A172 (cell line): ENCODE measurements at regions not wholly inside any gene's neighbourhood (a gene's known extent, or its start where the extent isn't known, plus 50 kb on each side); places are given as distances from the start of the nearest gene placed in this dataset.
"Not testable (repeated sequence)": the region's sequence is repeated elsewhere in the genome, so short reads cannot be mapped to it uniquely, and the experiment has no call there.

ENCODE experiments used
- DNase-seq: peaks from one replicate; pipeline ENCODE4 v3.0.0-alpha.2; 2015; ENCODE audit warnings: low spot score

DNA sequence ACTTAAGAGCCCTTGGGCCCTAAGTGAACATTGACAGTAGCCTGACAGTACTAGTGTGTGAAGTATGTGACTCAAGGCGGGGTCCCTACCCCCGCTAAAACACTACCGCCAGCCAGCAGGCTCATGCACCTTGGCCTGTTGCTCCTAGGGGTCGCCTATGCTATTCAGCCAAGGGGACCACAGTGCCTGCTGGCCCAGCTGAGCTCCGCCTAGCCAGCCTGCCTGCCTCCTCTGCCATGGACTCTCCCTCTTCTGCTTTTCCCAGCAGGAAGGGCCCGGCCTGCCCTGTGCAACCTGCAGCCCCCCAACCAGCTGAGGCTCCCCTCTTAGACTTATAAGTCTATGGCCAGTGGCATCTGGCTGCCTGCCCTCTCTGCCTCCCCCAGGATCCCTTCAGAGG is 193.1 kb downstream of the MSX2 start:
- not testable (repeated sequence) for DNase-seq

DNA sequence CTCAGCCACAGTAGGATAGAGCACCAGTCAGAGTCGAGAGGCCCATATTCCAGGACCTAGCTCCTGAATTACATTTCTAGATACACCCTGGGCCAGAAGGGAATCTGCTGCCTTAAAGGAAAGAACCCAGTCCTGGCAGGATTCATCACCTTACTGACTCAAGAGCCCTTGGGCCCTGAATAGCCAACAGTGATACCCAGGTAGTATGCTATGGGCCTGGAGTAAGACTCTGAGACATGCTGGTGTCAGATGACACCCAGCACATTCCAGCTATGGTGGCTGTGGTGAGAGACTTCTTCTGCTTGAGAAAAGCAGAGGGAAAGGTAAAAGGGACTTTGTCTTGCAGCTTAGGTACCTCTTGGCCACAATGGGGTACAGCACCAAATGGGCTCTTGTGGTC is 192.5 kb downstream of the MSX2 start:
- not testable (repeated sequence) for DNase-seq

DNA sequence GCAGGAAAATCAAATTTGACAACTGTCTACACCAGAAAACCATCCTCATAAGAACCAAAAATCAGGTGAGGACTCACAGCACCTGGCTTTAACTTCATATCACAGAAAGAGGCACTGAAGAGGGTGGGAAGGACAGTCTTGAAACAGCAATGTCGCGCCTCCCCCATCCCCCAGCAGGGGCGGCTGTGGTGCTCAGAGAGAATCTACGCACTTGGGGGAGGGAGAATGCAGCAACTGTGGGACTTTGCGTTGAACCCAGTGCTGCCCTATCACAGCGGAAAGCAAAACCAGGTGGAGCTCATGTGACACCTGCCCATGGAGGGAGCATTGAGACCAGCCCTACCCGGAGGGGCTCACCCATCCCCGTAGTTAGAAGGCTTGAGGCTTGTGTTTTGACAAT is 191.8 kb downstream of the MSX2 start:
- DNase-seq, result no peak

DNA sequence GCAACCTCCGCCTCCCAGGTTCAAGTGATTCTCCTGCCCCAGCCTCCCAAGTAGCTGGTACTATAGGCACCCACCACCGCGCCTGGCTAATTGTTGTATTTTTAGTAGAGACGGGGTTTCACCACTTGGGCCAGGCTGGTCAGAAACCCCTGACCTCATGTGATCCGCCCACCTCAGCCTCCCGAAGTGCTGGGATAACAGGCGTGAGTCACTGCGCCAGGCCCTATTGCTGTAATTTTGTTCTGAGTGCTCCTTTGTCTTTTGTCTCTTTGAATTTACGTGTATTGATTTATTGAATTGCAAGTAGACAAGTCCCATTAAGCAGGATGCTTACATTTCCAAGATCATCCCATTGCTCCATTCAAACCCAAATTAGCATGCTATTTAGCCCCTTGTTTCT is 186.7 kb downstream of the MSX2 start:
- DNase-seq, result no peak

DNA sequence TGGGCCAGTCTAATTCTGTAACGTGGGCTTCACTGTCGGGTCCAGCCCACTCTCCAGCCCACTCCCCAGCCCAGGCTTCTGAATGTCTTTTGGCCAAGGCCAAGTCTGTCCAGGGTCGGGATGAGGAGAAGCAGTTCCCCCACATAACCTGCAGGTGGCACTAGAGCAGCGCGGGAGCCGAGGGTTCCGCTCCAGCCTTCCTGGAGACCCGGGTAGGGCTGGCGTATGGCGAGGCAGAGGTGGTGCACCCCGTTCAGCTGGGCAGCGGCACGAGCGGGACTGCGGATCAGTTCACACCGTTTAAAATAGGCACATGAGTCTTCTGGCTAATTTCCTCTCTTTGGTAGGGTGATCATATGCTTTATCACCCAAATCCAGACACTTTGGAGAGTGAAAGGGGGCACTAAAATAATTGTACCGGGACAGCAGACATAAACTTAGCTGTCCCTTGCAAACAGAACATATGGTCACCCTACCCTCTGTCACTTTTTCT is 185.9 kb downstream of the MSX2 start:
- peak; percentile 76 for DNase-seq

DNA sequence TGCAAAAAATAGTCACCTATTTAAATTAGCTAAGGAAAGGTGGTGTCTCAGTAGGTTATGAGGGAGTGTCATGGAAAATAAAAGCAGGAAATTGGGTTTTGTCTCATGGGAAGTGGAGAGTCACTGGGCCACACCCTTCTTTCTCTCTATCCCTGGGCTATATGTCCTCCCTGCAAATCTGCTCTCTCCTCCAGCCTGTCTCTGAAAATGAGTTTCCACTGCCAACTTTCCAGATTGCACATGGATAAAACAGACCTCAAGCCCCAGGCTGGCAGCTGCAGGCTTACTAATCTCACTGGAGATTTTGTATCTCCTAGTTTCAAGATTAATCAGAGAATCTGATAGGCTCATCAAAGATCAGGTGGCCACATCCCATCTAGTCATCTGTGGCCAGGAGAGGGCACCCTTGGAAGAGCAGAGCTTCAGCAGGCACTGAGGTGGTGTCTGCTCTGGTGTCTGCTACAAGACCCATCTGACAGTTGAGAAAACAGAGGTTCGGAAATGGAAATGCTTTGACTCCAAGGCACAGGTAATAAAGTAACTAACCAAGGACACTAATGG is 178.9 kb downstream of the MSX2 start:
- DNase-seq, result no peak

DNA sequence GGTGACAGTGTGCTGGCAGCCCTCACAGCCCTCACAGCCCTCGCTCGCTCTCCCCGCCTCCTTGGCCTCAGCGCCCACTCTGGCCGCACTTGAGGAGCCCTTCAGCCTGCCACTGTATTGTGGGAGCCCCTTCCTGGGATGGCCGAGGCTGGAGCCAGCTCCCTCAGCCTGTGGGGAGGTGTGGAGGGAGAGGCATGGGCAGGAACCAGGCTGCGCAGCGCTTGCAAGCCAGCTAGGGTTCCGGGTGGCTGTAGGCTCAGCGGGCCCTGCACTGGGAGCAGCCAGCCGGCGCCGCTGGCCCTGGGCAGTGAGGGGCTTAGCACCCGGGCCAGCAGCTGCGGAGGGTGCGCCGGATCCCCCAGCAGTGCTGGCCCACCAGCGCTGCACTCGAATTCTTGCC is 177.0 kb downstream of the MSX2 start:
- DNase-seq, result no peak

DNA sequence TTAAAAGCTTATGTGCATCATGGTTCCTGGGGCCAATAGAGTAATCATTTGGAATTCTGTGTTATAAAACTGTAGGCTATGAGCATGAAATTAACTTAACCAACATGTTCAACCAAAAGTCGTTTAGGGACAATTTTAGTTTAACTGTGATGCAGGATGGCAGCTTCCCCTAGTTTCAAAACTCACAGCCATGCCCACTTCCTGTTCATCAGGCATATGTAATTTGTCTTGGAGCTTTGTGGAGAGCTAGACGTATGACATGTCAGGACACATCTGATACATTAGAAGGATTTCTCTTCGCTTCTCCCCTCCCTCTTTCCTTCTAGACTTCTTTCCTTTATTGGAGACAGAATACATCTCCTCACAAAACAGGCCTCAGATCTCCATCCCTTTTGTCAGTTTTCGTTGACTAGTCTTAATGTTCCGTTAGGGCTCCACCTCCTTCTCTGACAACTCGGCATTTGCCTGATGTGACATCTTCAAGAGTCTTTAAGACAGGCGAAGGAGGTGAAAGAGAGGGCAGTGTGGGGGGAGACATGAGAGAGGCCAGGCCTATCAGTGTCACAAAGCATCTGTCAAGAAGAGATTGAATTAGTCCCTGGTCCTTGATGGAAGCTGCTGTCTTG is 176.0 kb downstream of the MSX2 start:
- DNase-seq, result no peak

DNA sequence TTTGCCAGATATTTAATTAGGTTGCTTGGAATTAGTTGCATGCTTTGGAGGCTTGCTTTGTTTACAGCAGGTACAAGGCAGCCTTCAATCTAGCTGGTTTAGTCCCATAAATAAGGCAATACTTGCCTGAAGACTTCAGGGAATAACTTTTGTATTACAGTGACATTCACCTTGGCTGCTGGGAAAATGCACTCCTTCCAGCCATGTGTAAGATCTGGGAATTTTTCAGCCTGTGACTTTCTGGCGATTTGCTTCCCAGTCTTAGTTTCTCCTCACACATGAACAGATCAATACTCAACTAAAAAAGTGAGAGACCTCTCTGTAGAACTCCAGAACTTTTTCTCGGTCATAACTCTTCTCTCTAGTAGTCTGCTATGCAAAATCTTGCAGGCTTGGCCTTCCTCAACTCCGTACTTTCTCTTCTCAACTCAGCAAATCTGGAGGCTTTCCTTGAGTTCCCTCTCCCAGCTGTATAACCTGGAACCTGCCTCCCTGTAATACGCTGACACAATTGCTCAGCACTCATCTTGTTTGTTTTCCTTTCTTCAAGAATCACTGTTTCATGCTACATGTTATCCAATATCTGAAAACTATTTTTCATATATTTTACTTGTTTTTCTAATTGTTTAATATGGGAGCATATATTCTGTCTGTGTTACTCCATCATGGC is 173.0 kb downstream of the MSX2 start:
- DNase-seq, result no peak

DNA sequence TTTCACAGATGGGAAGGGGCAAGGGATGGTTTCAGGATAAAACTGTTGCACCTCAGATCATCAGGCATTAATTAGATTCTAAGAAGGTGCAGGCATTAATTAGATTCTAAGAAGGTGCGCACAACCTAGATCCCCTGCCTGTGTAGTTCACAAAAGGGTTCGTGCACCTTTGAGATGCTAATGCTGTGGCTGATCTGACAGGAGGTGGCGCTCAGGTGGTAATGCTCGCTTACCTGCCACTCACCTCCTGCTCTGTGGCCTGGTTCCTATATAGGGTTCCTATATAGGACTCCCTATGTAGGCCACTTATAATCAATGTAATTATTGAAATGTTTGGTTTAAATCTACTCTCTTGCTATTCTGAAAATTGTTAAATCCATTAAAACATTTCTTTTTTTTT is 171.0 kb downstream of the MSX2 start:
- no peak for DNase-seq

DNA sequence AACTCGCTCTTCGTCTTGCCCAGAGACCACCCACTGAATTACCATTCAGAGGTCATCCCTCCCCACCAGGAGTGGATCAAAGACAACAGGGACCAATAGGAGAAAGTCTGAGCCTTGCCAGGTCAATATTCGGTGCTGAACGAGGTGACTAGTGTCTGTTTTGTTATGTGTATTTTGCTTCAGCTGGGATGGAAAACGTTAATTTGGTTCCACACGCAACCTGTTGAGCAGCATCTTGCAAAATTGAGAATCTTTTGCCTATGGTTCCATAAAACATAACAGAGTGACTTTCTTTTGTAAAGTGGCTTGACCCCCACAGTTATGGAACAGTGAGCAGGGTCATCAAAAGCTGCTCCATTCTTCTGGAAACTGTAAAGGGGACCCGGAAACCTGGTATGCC is 168.4 kb downstream of the MSX2 start:
- DNase-seq, result no peak

DNA sequence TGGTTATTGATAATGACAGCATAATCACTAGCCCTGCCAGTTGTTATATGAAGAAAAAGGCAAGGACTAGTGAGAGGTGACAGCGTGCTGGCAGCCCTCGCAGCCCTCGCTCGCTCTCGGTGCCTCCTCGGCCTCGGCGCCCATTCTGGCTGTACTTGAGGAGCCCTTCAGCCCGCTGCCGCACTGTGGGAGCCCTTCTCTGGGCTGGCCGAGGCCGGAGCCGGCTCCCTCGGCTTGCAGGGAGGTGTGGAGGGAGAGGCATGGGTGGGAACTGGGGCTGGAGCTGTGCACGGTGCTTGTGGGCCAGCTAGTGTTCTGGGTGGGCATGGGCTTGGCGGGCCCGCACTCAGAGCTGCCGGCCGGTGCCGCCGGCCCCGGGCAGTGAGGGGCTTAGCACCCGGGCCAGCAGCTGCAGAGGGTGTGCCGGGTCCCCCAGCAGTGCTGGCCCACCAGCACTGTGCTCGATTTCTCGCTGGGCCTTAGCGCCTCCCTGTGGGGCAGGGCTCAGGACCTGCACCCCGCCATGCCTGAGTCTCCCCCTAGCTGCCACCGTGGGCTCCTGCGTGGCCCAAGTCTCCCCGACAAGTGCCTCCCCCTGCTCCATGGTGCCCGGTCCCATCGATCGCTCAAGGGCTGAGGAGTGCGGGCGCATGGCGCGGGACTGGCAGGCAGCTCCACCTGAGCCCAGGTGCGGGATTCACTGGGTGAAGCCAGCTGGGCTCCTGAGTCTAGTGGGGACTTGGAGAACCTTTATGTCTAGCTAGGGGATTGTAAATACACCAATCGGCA is 156.2 kb downstream of the MSX2 start:
- DNase-seq, result not testable (repeated sequence)

DNA sequence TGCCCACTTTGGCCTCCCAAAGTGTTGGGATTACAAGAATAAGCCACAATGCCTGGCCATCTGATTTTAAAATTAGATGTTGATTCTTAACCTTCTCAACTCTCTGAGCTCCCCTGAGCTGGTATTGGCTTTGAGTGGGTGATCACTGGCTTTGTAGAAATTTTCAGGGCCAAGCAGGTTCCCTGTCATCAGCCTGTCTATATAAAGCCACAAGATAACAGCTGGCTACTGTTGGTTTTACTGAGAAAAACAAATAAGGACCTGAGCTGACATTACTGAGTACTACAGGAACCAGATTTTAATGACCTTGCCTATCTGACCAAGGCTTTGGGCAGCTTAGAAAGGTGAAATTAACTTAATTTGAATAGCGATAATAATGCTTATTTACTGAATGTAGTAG is 153.6 kb downstream of the MSX2 start:
- DNase-seq, result no peak

DNA sequence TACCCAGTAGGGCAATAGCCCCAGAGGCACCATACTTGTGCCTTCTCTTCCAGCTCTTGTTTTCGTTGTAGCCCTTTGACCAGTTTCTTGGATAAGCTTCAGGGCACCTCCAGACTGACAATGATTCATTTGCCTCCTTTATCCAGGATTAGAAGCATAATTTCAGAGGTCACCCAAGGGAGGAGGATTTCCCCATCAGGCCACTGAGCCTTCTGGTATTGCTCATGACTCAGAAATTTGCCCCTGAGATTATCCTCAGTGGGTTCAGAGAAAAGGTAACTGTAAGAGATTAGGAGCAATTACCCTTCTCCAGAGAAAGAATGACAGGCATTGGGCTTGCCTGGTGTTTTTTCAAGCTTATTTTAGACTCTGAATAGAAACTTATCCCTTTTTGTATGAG is 147.9 kb downstream of the MSX2 start:
- DNase-seq, result no peak

DNA sequence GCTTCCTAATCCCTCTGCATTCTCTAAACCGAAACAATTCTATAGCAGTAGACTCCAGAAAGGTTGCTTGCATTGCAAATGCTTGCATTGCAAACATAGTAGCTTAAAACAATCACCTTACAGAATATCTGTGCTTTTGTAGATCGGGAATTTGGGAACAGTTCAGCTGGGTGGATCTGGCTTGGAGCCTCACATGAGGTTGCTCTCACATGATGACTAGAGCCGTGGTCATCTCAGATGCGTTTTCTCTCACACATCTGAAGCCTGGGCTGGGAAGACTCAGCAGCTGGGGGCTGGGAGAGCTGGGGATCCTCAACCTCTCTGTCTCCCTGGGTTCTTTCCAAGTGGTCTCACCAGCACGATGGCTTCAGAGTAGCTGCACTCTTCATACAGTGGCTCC is 127.8 kb downstream of the MSX2 start:
- DNase-seq, result no peak

DNA sequence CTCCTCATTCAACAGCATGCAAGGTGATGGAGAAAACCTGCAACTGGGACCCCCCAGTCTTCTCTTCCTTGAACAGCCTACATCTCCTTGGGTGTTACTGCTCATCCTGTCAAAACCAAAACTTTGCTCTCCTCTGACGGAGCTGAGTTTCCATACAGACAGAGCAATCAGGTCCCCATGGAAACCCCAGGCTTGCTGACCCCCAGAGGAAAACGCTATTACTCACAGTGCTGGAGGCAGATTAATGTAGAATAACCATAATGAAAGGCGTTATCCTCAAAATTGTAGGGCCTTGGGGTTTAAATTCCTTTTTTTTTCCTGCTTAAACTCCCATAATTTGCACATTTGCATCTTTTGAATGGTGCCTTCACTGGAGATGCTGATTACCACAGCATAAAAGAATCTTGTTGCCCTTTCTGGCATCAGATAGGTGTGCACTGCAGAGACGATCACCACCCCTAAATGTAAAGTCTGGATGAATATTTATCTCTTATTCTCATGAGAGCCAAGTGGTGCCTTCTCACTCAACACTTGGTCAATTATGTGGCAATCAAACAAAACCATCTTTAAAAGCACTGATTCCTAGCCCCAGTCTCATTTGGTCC is 126.3 kb downstream of the MSX2 start:
- DNase-seq, result no peak

DNA sequence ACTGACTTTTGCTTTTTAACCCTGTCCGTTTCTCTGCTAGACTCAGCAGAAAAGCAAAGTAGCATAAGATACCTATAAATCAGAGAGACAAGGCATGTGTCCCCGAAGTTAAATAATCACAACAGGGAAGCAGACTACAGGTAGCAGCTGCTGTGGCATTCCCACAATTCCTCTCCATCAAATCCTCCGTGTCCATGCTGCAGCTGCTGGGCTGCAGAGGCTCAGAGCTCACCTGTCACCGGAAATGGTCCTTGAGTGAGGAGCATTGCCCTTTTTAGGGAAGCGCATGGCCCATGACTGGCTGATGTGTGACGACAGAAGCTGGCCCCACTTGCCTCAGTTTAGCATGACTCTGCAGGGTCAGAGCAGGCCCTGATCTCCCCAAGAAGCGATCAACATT is 125.0 kb downstream of the MSX2 start:
- DNase-seq, result no peak

DNA sequence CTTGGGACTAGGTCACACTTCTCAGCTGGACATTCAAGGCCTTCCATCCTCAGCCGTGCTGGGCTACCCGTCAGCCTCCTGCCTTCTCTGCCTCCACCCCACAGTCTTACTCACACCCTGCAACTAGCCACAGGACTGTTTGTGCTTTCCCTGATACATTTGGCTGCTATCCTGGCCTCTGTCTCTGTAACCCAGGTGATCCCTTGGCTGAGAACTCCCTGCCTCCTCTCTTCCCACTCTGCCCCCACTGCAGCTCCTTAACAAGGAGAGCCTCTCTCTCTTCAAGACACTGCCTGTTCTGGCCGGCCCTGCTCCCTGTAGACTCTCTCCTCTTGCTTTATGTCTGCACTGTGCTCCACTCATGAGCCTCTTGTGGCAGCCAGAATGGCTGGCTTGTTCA is 120.6 kb downstream of the MSX2 start:
- no peak for DNase-seq

DNA sequence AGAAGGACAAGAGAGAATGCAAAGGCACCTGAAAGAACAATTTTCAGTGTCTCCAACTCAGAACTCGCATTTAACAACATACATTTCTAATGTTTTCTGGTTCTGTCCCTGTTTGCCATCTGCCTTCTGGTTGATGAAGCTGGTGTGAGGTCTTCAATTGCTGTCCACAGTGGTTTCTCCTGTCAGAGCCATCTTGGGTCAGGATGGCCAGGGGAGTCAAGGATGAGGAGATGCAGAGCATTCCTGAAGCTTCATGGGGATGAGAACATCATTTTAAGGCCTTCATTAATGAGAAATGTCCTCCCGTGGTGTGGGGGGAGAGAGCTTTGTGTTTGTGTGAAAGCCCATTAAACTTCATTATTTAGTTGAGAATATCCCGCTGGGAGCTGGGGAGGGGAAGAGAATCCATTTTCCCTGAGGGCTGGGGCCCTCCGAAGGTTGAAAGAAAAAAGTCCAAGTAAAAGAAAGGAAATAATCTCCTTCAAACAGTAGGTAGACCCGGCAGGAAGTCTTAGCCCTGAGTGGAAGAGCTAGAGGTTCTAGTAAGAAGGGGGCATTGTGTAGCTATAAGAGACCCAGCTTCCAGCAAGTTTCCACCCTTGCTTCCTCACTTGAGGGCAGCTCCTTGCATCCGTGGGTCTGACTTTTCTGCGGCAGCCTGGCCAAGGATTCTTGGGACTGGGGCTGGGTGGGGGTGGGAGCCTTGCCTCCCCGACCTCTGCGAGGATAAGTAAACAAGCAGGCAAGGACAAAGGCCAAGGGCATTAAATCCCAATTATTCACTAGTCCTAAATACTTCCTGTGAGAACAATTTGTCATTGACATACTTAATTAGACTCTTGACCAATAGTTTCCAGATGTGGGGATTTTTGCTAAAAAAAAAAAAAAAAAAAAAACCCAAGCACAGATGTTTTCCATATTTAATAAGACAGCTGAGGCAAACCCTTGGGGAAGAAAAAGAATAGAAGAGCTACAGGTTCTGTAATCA is 119.2 kb downstream of the MSX2 start:
- DNase-seq, result no peak

DNA sequence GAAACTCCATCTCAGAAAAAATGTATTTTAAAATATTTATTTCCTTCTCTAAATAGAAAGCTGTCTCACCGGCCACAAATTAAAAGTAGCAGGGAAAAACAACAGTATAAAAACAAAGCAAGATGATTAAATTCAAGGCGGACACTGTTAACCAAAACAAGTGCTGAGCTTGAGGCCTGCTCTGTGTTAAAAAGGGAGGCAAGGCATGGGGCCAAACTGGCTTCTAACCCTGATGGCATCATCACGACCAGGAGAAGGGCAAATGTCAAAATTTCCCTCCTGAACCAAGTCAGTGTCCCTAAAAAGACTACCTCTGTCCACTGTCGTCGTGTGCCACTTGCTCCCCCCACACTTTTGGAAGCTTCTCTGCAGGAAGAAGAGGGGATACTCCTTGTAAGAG is 116.1 kb downstream of the MSX2 start:
- DNase-seq, result no peak

DNA sequence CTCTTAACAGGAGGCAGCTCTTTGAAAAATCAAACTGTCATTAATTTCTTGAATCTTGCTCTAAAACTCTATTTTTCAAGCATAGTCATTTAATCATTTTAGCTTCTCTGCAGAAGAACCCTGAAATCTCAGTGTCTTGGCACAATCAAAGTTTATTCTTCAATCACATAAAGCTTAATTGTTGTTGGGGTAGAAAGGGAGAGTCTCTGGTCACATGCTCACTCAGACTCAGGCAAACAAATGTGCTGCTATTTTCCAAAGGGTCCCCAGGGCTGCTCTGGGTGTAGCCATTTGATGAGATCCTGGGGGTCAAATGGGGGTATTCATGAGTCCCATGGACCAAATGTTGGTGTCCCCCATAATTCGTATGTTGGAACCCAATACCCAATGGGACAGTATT is 114.8 kb downstream of the MSX2 start:
- no peak for DNase-seq
